ENCODE measurements at regions not wholly inside any gene's neighbourhood (a gene's known extent, or its start where the extent isn't known, plus 50 kb on each side); places are given as distances from the start of the nearest gene placed in this dataset.

- Mint-ChIP-seq H3K4me1 (no peaks in the 10 kb centered on the region), H3K27ac (no peak overlapping the region), H3K27me3 (no peaks in the 10 kb centered on the region), H3K9me3 (ENCODE audit: insufficient read depth) (peaks cover 3% of the 10 kb centered on the region), H3K4me3 (no peak overlapping the region)
- TF ChIP-seq CTCF (IDR thresholded peaks at IDR 0.05): no peak
- TF ChIP-seq EZH2 (IDR thresholded peaks at IDR 0.05; ENCODE audit: borderline replicate concordance, insufficient read depth, low read depth, low read length, poor library complexity, severe bottlenecking): no peak
- Histone ChIP-seq H3K27me3 (replicated peaks in 1 of 4; ENCODE audit: control extremely low read depth in 1 of 4, control insufficient read depth in 3 of 4, insufficient read depth in 4 of 4, low read length in 3 of 4) (no peaks in the 10 kb centered on the region), H3K4me3 (ENCODE audit: control extremely low read depth in 1 of 5, extremely low read depth in 1 of 5, insufficient read depth in 1 of 5, low read depth in 2 of 5, low read length in 4 of 5) (no peak overlapping the region), H3K27ac (ENCODE audit: low read length in 2 of 2) (no peak overlapping the region), H3K4me1 (ENCODE audit: control insufficient read depth in 2 of 2, insufficient read depth in 2 of 2, low read length in 2 of 2) (no peaks in the 10 kb centered on the region), H3K9ac (ENCODE audit: low read length) (no peak overlapping the region), H3K36me3 (replicated peaks in 1 of 2; ENCODE audit: control extremely low read depth in 1 of 2, control insufficient read depth in 1 of 2, extremely low read depth in 1 of 2, insufficient read depth in 2 of 2, low read length in 1 of 2) (no peaks in the 10 kb centered on the region), H4K20me1 (ENCODE audit: control insufficient read depth, insufficient read depth, low read length, poor library complexity, severe bottlenecking) (no peaks in the 10 kb centered on the region), H3K4me2 (replicated peaks; ENCODE audit: low read depth, low read length, poor library complexity, severe bottlenecking) (no peak overlapping the region), H3K79me2 (ENCODE audit: control insufficient read depth, insufficient read depth, low read length) (no peaks in the 10 kb centered on the region), H3K9me3 (ENCODE audit: control extremely low read depth in 1 of 3, control insufficient read depth in 2 of 3, insufficient read depth in 1 of 3, low read length in 2 of 3) (no peaks in the 10 kb centered on the region), H2AFZ (ENCODE audit: insufficient read depth, low read depth, low read length, poor library complexity, severe bottlenecking) (no peak overlapping the region)
- ChIA-PET POLR2A (no interaction called here), CTCF (no interaction called here)
- WGBS (ENCODE audit: insufficient coverage): 17% methylated on average over 4 of the region's 7 CpGs
- no peak for ATAC-seq (ENCODE audit: low read depth)
- intact Hi-C loops (cut with micrococcal nuclease): no loop called here
- no peak for DNase-seq
Observed at GRCh38 chr20:6863798-6864201, 96.3 kb downstream of the BMP2 start.

- no peaks in the 10 kb centered on the region for H3K79me2 ChIP-seq (ENCODE audit: control insufficient read depth, insufficient read depth, low read length)
- no peak overlapping the region for H3K27ac Mint-ChIP-seq
- H3K4me3 Mint-ChIP-seq: no peak overlapping the region
- no peaks in the 10 kb centered on the region for H3K9me3 ChIP-seq (ENCODE audit: control extremely low read depth in 1 of 3, control insufficient read depth in 2 of 3, insufficient read depth in 1 of 3, low read length in 2 of 3)
- no peaks in the 10 kb centered on the region for H3K27me3 Mint-ChIP-seq
- 58% methylated on average over 2 of the region's 5 CpGs for WGBS (ENCODE audit: insufficient coverage)
- H3K4me2 ChIP-seq (replicated peaks; ENCODE audit: low read depth, low read length, poor library complexity, severe bottlenecking): no peak overlapping the region
- H3K4me1 Mint-ChIP-seq: no peaks in the 10 kb centered on the region
- no peaks in the 10 kb centered on the region for H3K36me3 ChIP-seq (replicated peaks in 1 of 2; ENCODE audit: control extremely low read depth in 1 of 2, control insufficient read depth in 1 of 2, extremely low read depth in 1 of 2, insufficient read depth in 2 of 2, low read length in 1 of 2)
- H3K27ac ChIP-seq (ENCODE audit: low read length in 2 of 2): no peak overlapping the region
- ChIA-PET POLR2A (no interaction called here), CTCF (no interaction called here)
- no peak overlapping the region for H3K9ac ChIP-seq (ENCODE audit: low read length)
- peaks cover 3% of the 10 kb centered on the region for H3K9me3 Mint-ChIP-seq (ENCODE audit: insufficient read depth)
- TF ChIP-seq CTCF (IDR thresholded peaks at IDR 0.05): no peak
- TF ChIP-seq EZH2 (IDR thresholded peaks at IDR 0.05; ENCODE audit: borderline replicate concordance, insufficient read depth, low read depth, low read length, poor library complexity, severe bottlenecking): no peak
- no peaks in the 10 kb centered on the region for H3K27me3 ChIP-seq (replicated peaks in 1 of 4; ENCODE audit: control extremely low read depth in 1 of 4, control insufficient read depth in 3 of 4, insufficient read depth in 4 of 4, low read length in 3 of 4)
- H2AFZ ChIP-seq (ENCODE audit: insufficient read depth, low read depth, low read length, poor library complexity, severe bottlenecking): no peak overlapping the region
- DNase-seq (no peak), ATAC-seq (ENCODE audit: low read depth) (no peak)
- intact Hi-C loops (cut with micrococcal nuclease): no loop called here
- H3K4me3 ChIP-seq (ENCODE audit: control extremely low read depth in 1 of 5, extremely low read depth in 1 of 5, insufficient read depth in 1 of 5, low read depth in 2 of 5, low read length in 4 of 5): no peak overlapping the region
- H4K20me1 ChIP-seq (ENCODE audit: control insufficient read depth, insufficient read depth, low read length, poor library complexity, severe bottlenecking): no peaks in the 10 kb centered on the region
- H3K4me1 ChIP-seq (ENCODE audit: control insufficient read depth in 2 of 2, insufficient read depth in 2 of 2, low read length in 2 of 2): no peaks in the 10 kb centered on the region
Observed at GRCh38 chr20:6864740-6865139, 97.3 kb downstream of the BMP2 start.

All from B cell (primary cell).